Fibroblast of lung (primary cell): ENCODE measurements at regions not wholly inside any gene's neighbourhood (a gene's known extent, or its start where the extent isn't known, plus 50 kb on each side); places are given as distances from the start of the nearest gene placed in this dataset.

Experiments used
- DNase-seq, 2 donors: peaks; one replicate each; pipeline versions ENCODE4 v3.0.0 to v3.0.0-alpha.2; 2010; ENCODE audit warnings: low read depth in 2 of 2
- H2AFZ ChIP-seq: 2 replicates; pipeline ENCODE4 v1.5.1; 2012; ENCODE audit warnings: low read length, control low read depth, inconsistent platforms
- H3K27ac ChIP-seq: 2 replicates; pipeline ENCODE4 v1.5.1; 2011; ENCODE audit warnings: low read length, control low read depth; ENCODE audit not compliant: insufficient read depth
- H3K27me3 ChIP-seq: 2 replicates; pipeline ENCODE4 v1.5.1; 2011; ENCODE audit warnings: mild to moderate bottlenecking, low read length; ENCODE audit not compliant: control insufficient read depth, insufficient read depth
- H3K36me3 ChIP-seq: 2 replicates; pipeline ENCODE4 v1.5.1; 2011; ENCODE audit warnings: low read length; ENCODE audit not compliant: control insufficient read depth, insufficient read depth
- H3K4me1 ChIP-seq: 2 replicates; pipeline ENCODE4 v1.5.1; 2011; ENCODE audit warnings: low read length; ENCODE audit not compliant: control insufficient read depth, insufficient read depth; ENCODE audit errors: extremely low read depth
- H3K4me2 ChIP-seq: 2 replicates; pipeline ENCODE4 v1.5.1; 2011; ENCODE audit warnings: low read length, control low read depth; ENCODE audit not compliant: insufficient read depth; ENCODE audit errors: extremely low read depth
- H3K4me3 ChIP-seq, 4 experiments: fragments of 200-600 bp in 1 of 4; sonication (generic) in 1 of 4; replicated peaks in 1 of 4; 2 replicates each; pipeline ENCODE4 v1.5.1; 2011 to 2016; ENCODE audit warnings: low read length in 4 of 4, low read depth in 3 of 4, mild to moderate bottlenecking in 3 of 4, control low read depth in 2 of 4, inconsistent platforms in 1 of 4, mixed read lengths in 1 of 4; ENCODE audit not compliant: insufficient read depth in 1 of 4; ENCODE audit errors: control extremely low read depth in 1 of 4
- H3K79me2 ChIP-seq: 2 replicates; pipeline ENCODE4 v1.5.1; 2012; ENCODE audit warnings: mild to moderate bottlenecking, low read length, inconsistent platforms; ENCODE audit not compliant: control insufficient read depth, insufficient read depth
- H3K9ac ChIP-seq: 2 replicates; pipeline ENCODE4 v1.5.1; 2011; ENCODE audit warnings: mild to moderate bottlenecking, low read length, control low read depth; ENCODE audit not compliant: insufficient read depth
- H3K9me3 ChIP-seq: 2 replicates; pipeline ENCODE4 v1.5.1; 2012; ENCODE audit warnings: low read depth, low read length; ENCODE audit not compliant: control insufficient read depth, insufficient read depth
- H4K20me1 ChIP-seq: 2 replicates; pipeline ENCODE4 v1.5.1; 2011; ENCODE audit warnings: low read length; ENCODE audit not compliant: control insufficient read depth, insufficient read depth; ENCODE audit errors: extremely low read depth
- EZH2 ChIP-seq: IDR thresholded peaks from 2 replicates; pipeline ENCODE4 v1.5.1; 2012; ENCODE audit warnings: low read length, control low read depth, mild to moderate bottlenecking; ENCODE audit errors: missing control alignments
- TF ChIP-seq, protein P1 (sequence below), 2 donors: IDR thresholded peaks in 1 of 2; conservative IDR thresholded peaks in 1 of 2; 1 replicate in 1 of 2; 2 replicates in 1 of 2; pipeline ENCODE4 v1.5.1; 2011 to 2012; ENCODE audit warnings: low read length in 2 of 2, control low read depth in 1 of 2, inconsistent platforms in 1 of 2, low read depth in 1 of 2, mild to moderate bottlenecking in 1 of 2

GRCh38 chr12:86484473-86484872, 228.3 kb upstream of the MGAT4C start:
- no peaks in the 10 kb centered on the region for H3K27me3 ChIP-seq
- no peak overlapping the region for H3K4me3 ChIP-seq
- no peaks in the 10 kb centered on the region for H3K36me3 ChIP-seq
- H3K4me2 ChIP-seq, result no peak overlapping the region
- H3K79me2 ChIP-seq, result no peaks in the 10 kb centered on the region
- H2AFZ ChIP-seq, result no peak overlapping the region
- no peak for DNase-seq
- no peak overlapping the region for H3K27ac ChIP-seq
- no peaks in the 10 kb centered on the region for H4K20me1 ChIP-seq
- TF ChIP-seq, protein P1, sequence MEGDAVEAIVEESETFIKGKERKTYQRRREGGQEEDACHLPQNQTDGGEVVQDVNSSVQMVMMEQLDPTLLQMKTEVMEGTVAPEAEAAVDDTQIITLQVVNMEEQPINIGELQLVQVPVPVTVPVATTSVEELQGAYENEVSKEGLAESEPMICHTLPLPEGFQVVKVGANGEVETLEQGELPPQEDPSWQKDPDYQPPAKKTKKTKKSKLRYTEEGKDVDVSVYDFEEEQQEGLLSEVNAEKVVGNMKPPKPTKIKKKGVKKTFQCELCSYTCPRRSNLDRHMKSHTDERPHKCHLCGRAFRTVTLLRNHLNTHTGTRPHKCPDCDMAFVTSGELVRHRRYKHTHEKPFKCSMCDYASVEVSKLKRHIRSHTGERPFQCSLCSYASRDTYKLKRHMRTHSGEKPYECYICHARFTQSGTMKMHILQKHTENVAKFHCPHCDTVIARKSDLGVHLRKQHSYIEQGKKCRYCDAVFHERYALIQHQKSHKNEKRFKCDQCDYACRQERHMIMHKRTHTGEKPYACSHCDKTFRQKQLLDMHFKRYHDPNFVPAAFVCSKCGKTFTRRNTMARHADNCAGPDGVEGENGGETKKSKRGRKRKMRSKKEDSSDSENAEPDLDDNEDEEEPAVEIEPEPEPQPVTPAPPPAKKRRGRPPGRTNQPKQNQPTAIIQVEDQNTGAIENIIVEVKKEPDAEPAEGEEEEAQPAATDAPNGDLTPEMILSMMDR (conservative IDR thresholded peaks at IDR 0.05 in 1 of 2, IDR thresholded peaks at IDR 0.05 in 1 of 2; ENCODE audit: low read depth in 1 of 2, low read length in 2 of 2), result no peak
- TF ChIP-seq EZH2, result no peak
- H3K4me1 ChIP-seq, result no peaks in the 10 kb centered on the region
- H3K9ac ChIP-seq, result no peak overlapping the region
- H3K9me3 ChIP-seq, result no peaks in the 10 kb centered on the region

DNA sequence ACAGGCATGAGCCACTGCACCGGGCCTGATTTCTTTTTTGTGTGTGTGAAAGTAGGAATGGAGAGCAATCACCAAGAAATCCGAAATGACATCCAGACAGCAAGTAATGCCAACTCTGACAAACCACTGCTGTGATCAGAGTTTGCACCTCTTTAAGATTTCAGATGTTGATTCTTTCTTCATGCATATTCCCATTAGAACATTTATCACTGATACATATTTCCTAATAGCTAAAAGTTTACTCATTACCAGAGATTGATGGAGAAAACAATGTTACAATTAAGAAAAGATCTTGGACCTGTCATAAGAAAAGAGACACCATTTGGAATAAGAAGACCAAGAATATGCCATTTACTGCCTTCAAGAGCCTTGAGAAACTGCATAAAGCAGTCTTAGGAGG, 217.0 kb upstream of the MGAT4C start:
- H3K79me2 ChIP-seq, result no peaks in the 10 kb centered on the region
- no peak overlapping the region for H3K27ac ChIP-seq
- no peaks in the 10 kb centered on the region for H4K20me1 ChIP-seq
- no peak overlapping the region for H3K4me2 ChIP-seq
- TF ChIP-seq, protein P1 (conservative IDR thresholded peaks at IDR 0.05 in 1 of 2, IDR thresholded peaks at IDR 0.05 in 1 of 2; ENCODE audit: low read depth in 1 of 2, low read length in 2 of 2), result no peak
- no peak for TF ChIP-seq EZH2
- H3K27me3 ChIP-seq, result no peaks in the 10 kb centered on the region
- no peak overlapping the region for H3K4me3 ChIP-seq
- H2AFZ ChIP-seq, result no peak overlapping the region
- H3K9ac ChIP-seq, result no peak overlapping the region
- no peak for DNase-seq
- H3K4me1 ChIP-seq, result no peaks in the 10 kb centered on the region
- no peaks in the 10 kb centered on the region for H3K9me3 ChIP-seq
- no peaks in the 10 kb centered on the region for H3K36me3 ChIP-seq

GRCh38 chr12:86456776-86457175, 200.6 kb upstream of the MGAT4C start:
- H3K4me1 ChIP-seq, result no peaks in the 10 kb centered on the region

More at GRCh38 chr12:86456776-86457175, 200.6 kb upstream of the MGAT4C start:
- H3K4me3 ChIP-seq, result no peak overlapping the region
- no peak overlapping the region for H2AFZ ChIP-seq
- H3K9me3 ChIP-seq, result no peaks in the 10 kb centered on the region
- no peak for DNase-seq
- no peaks in the 10 kb centered on the region for H3K79me2 ChIP-seq
- no peaks in the 10 kb centered on the region for H3K27me3 ChIP-seq
- TF ChIP-seq, protein P1 (conservative IDR thresholded peaks at IDR 0.05 in 1 of 2, IDR thresholded peaks at IDR 0.05 in 1 of 2; ENCODE audit: low read depth in 1 of 2, low read length in 2 of 2), result no peak
- no peak for TF ChIP-seq EZH2
- no peaks in the 10 kb centered on the region for H3K36me3 ChIP-seq
- H4K20me1 ChIP-seq, result no peaks in the 10 kb centered on the region
- H3K27ac ChIP-seq, result no peak overlapping the region
- no peak overlapping the region for H3K4me2 ChIP-seq
- H3K9ac ChIP-seq, result no peak overlapping the region
